B cell (primary cell): ENCODE measurements at regions not wholly inside any gene's neighbourhood (a gene's known extent, or its start where the extent isn't known, plus 50 kb on each side); places are given as distances from the start of the nearest gene placed in this dataset.

Experiments
- ATAC-seq: fragments of 200-7000 bp; cut with Tn5 transposase; one replicate; pipeline ENCODE4 v1.10.0; 2021; ENCODE audit warnings: low read depth, mild to moderate bottlenecking, moderate number of reproducible peaks, moderate library complexity
- CTCF ChIA-PET: fragments of 350-600 bp; sonication (Branson Sonifier 250); formaldehyde crosslinking; loops from one replicate; lab custom pipeline; 2021; ENCODE audit warnings: antibody characterized with exemption, inconsistent platforms; lab: Charles Lee
- POLR2A ChIA-PET: fragments of 350-600 bp; sonication (Branson Sonifier 250); formaldehyde crosslinking; loops from one replicate; lab custom pipeline; 2021; ENCODE audit warnings: antibody characterized with exemption; lab: Charles Lee
- DNase-seq: peaks from one replicate; pipeline ENCODE4 v3.0.0; 2013
- H2AFZ ChIP-seq: 2 replicates; pipeline ENCODE4 v1.6.1; 2012; ENCODE audit warnings: mild to moderate bottlenecking, low read depth, low read length; ENCODE audit not compliant: insufficient read depth, poor library complexity, severe bottlenecking
- H3K27ac ChIP-seq, 2 donors: 1 replicate in 1 of 2; 2 replicates in 1 of 2; pipeline ENCODE4 v1.5.1; 2012 to 2013; ENCODE audit warnings: low read length in 2 of 2, mild to moderate bottlenecking in 2 of 2, moderate library complexity in 1 of 2
- H3K27me3 ChIP-seq, 4 experiments: fragments of 200-600 bp in 1 of 4; sonication (generic) in 1 of 4; replicated peaks in 1 of 4; 1 replicate in 2 of 4; 2 replicates in 2 of 4; pipeline versions ENCODE4 v1.6.1 to v1.7.0; 2013 to 2016; ENCODE audit warnings: low read length in 3 of 4, mild to moderate bottlenecking in 2 of 4, mixed read lengths in 1 of 4, moderate library complexity in 1 of 4; ENCODE audit not compliant: insufficient read depth in 4 of 4, control insufficient read depth in 3 of 4; ENCODE audit errors: control extremely low read depth in 1 of 4
- H3K36me3 ChIP-seq, 2 experiments: replicated peaks in 1 of 2; 1 replicate in 1 of 2; 2 replicates in 1 of 2; pipeline versions ENCODE4 v1.6.1 to v1.7.1; 2013; ENCODE audit warnings: low read length in 1 of 2; ENCODE audit not compliant: insufficient read depth in 2 of 2, control insufficient read depth in 1 of 2; ENCODE audit errors: control extremely low read depth in 1 of 2, extremely low read depth in 1 of 2
- H3K4me1 ChIP-seq, 2 donors: fragments of 200-600 bp in 1 of 2; sonication (generic) in 1 of 2; 1 replicate in 1 of 2; 2 replicates in 1 of 2; pipeline versions ENCODE4 v1.5.1 to v1.6.1; 2013 to 2017; ENCODE audit warnings: low read length in 2 of 2; ENCODE audit not compliant: control insufficient read depth in 2 of 2, insufficient read depth in 2 of 2
- H3K4me2 ChIP-seq: replicated peaks from 2 replicates; pipeline ENCODE3; 2012; ENCODE audit warnings: mild to moderate bottlenecking, low read depth, low read length; ENCODE audit not compliant: poor library complexity, severe bottlenecking
- H3K4me3 ChIP-seq, 5 experiments: fragments of 200-600 bp in 1 of 5; sonication (generic) in 1 of 5; 1 replicate in 3 of 5; 2 replicates in 2 of 5; pipeline versions ENCODE4 v1.5.1 to v1.7.0; 2011 to 2016; ENCODE audit warnings: low read length in 4 of 5, mild to moderate bottlenecking in 4 of 5, low read depth in 2 of 5, control low read depth in 1 of 5, moderate library complexity in 1 of 5; ENCODE audit not compliant: insufficient read depth in 1 of 5; ENCODE audit errors: control extremely low read depth in 1 of 5, extremely low read depth in 1 of 5
- H3K79me2 ChIP-seq: fragments of 200-600 bp; sonication (generic); one replicate; pipeline ENCODE4 v1.6.0; 2016; ENCODE audit warnings: low read length; ENCODE audit not compliant: control insufficient read depth, insufficient read depth
- H3K9ac ChIP-seq: fragments of 200-600 bp; sonication (generic); 2 replicates; pipeline ENCODE4 v1.6.1; 2017; ENCODE audit warnings: mild to moderate bottlenecking, low read length, moderate library complexity
- H3K9me3 ChIP-seq, 3 donors: one replicate each; pipeline versions ENCODE4 v1.6.1 to v1.7.1; 2013; ENCODE audit warnings: low read length in 2 of 3; ENCODE audit not compliant: control insufficient read depth in 2 of 3, insufficient read depth in 1 of 3; ENCODE audit errors: control extremely low read depth in 1 of 3
- H4K20me1 ChIP-seq: 2 replicates; pipeline ENCODE4 v1.6.0; 2012; ENCODE audit warnings: mild to moderate bottlenecking, low read length; ENCODE audit not compliant: insufficient read depth, control insufficient read depth, poor library complexity, severe bottlenecking
- H3K27ac Mint-ChIP-seq: one replicate; pipeline ENCODE4 v1.8.0; 2021; ENCODE audit warnings: mixed read lengths
- H3K27me3 Mint-ChIP-seq: one replicate; pipeline ENCODE4 v1.8.0; 2021; ENCODE audit warnings: mixed read lengths
- H3K4me1 Mint-ChIP-seq: one replicate; pipeline ENCODE4 v1.8.0; 2021; ENCODE audit warnings: mixed read lengths
- H3K4me3 Mint-ChIP-seq: one replicate; pipeline ENCODE4 v1.8.0; 2021; ENCODE audit warnings: mixed read lengths
- H3K9me3 Mint-ChIP-seq: one replicate; pipeline ENCODE4 v1.8.0; 2022; ENCODE audit warnings: mixed read lengths; ENCODE audit not compliant: insufficient read depth
- CTCF ChIP-seq: fragments of 200-600 bp; IDR thresholded peaks from one replicate; pipeline ENCODE4 v1.8.0; 2022; ENCODE audit warnings: antibody characterized with exemption, mild to moderate bottlenecking
- EZH2 ChIP-seq: IDR thresholded peaks from 2 replicates; pipeline ENCODE4 v1.6.1; 2012; ENCODE audit warnings: borderline replicate concordance, low read depth, mild to moderate bottlenecking, moderate library complexity, low read length; ENCODE audit not compliant: insufficient read depth, poor library complexity, severe bottlenecking
- WGBS: methylation state at CpG from one replicate; pipeline ENCODE4 v1.1.5; 2013; ENCODE audit warnings: missing lambda C conversion rate; ENCODE audit not compliant: insufficient coverage; 5-methylcytosine and 5-hydroxymethylcytosine counted together
- intact Hi-C: fragments of 100-400 bp; cut with micrococcal nuclease; formaldehyde crosslinking; loops from one replicate; pipeline ENCODE4 v1.10.0; 2022

- Histone ChIP-seq H3K4me3 (peak overlapping the region in 2 of 5 experiments; percentile 15 to 41), H3K27me3 (peaks cover 0 to 30% (median 15%) of the 10 kb centered on the region in 4 experiments), H3K9ac (peak overlapping the region; percentile 13), H3K9me3 (peaks cover 0 to 5% (median 0%) of the 10 kb centered on the region in 3 donors), H3K27ac (no peak overlapping the region), H4K20me1 (no peaks in the 10 kb centered on the region), H3K4me1 (peaks cover 16 to 20% of the 10 kb centered on the region in 2 donors), H3K4me2 (peak overlapping the region; percentile 33), H3K36me3 (no peaks in the 10 kb centered on the region), H3K79me2 (no peaks in the 10 kb centered on the region), H2AFZ (no peak overlapping the region)
- ChIA-PET CTCF (no interaction called here), POLR2A (no interaction called here)
- H3K27me3 Mint-ChIP-seq = peaks cover 45% of the 10 kb centered on the region
- intact Hi-C loops = no loop called here
- peaks cover 23% of the 10 kb centered on the region for H3K4me1 Mint-ChIP-seq
- H3K4me3 Mint-ChIP-seq = peak overlapping the region; percentile 66
- no peaks in the 10 kb centered on the region for H3K9me3 Mint-ChIP-seq
- DNase-seq (peak; percentile 40), ATAC-seq (no peak)
- TF ChIP-seq EZH2 = no peak
- TF ChIP-seq CTCF = no peak
- no peak overlapping the region for H3K27ac Mint-ChIP-seq
- 28% methylated on average over 16 of the region's 16 CpGs for WGBS
These were observed 228.5 kb downstream of the VRK1 start for GRCh38 chr14:97025722-97026121.

- Mint-ChIP-seq H3K4me1 (peaks cover 17% of the 10 kb centered on the region), H3K4me3 (no peak overlapping the region), H3K9me3 (no peaks in the 10 kb centered on the region), H3K27me3 (peaks cover 56% of the 10 kb centered on the region), H3K27ac (no peak overlapping the region)
- Histone ChIP-seq H4K20me1 (no peaks in the 10 kb centered on the region), H3K27ac (no peak overlapping the region), H2AFZ (no peak overlapping the region), H3K36me3 (no peaks in the 10 kb centered on the region), H3K4me2 (no peak overlapping the region), H3K4me1 (peaks cover 9 to 12% of the 10 kb centered on the region in 2 donors), H3K27me3 (peaks cover 0 to 42% (median 25%) of the 10 kb centered on the region in 4 experiments), H3K9ac (no peak overlapping the region), H3K79me2 (no peaks in the 10 kb centered on the region), H3K9me3 (peaks cover 0 to 6% (median 5%) of the 10 kb centered on the region in 3 donors), H3K4me3 (no peak overlapping the region)
- intact Hi-C loops = no loop called here
- ATAC-seq = no peak
- no peak for DNase-seq
- ChIA-PET CTCF (no interaction called here), POLR2A (no interaction called here)
- TF ChIP-seq CTCF (no peak), EZH2 (no peak)
- 82% methylated on average over 10 of the region's 12 CpGs for WGBS
These were observed 230.2 kb downstream of the VRK1 start for GRCh38 chr14:97027256-97027999.
